IPS DF 6.9 (cell line): ENCODE measurements at regions not wholly inside any gene's neighbourhood (a gene's known extent, or its start where the extent isn't known, plus 50 kb on each side); places are given as distances from the start of the nearest gene placed in this dataset.

Experiments
- DNase-seq: peaks from one replicate; pipeline ENCODE4 v3.0.0-alpha.2; 2013; ENCODE audit warnings: low read depth, low spot score
- H3K27ac ChIP-seq: one replicate; pipeline ENCODE4 v1.5.1; 2013; ENCODE audit warnings: low read length, control low read depth
- H3K27me3 ChIP-seq: 2 replicates; pipeline ENCODE4 v1.6.1; 2013; ENCODE audit warnings: mild to moderate bottlenecking, low read length; ENCODE audit not compliant: control insufficient read depth, insufficient read depth
- H3K36me3 ChIP-seq: 2 replicates; pipeline ENCODE4 v1.6.1; 2013; ENCODE audit warnings: low read length; ENCODE audit not compliant: control insufficient read depth, insufficient read depth
- H3K4me1 ChIP-seq: 2 replicates; pipeline ENCODE4 v1.6.1; 2013; ENCODE audit warnings: low read length; ENCODE audit not compliant: control insufficient read depth, insufficient read depth
- H3K4me3 ChIP-seq: 2 replicates; pipeline ENCODE4 v1.5.1; 2013; ENCODE audit warnings: mild to moderate bottlenecking, low read length
- H3K9me3 ChIP-seq: 2 replicates; pipeline ENCODE4 v1.6.1; 2013; ENCODE audit warnings: low read length, inconsistent platforms; ENCODE audit not compliant: control insufficient read depth, insufficient read depth
- WGBS: extraction: QIAGEN DNeasy Blood & Tissue Kit; methylation state at CpG from one replicate; pipeline ENCODE4 v1.1.7; 2013; ENCODE audit warnings: mixed read lengths, missing lambda C conversion rate; ENCODE audit not compliant: insufficient read length, insufficient coverage; 5-methylcytosine and 5-hydroxymethylcytosine counted together

- no peaks in the 10 kb centered on the region for H3K9me3 ChIP-seq
- no peak for DNase-seq
- 0 out of 2 replicates have a peak, but pooled peaks cover 2% of the 10 kb centered on the region for H3K4me1 ChIP-seq
- no peak overlapping the region for H3K4me3 ChIP-seq
- WGBS, result no CpG with 5 or more reads among the region's 5 CpGs
- no peak overlapping the region for H3K27ac ChIP-seq
- no peaks in the 10 kb centered on the region for H3K36me3 ChIP-seq
- no peaks in the 10 kb centered on the region for H3K27me3 ChIP-seq
Measured at GRCh38 chr6:163780994-163781393, 366.5 kb downstream of the QKI start.

- Histone ChIP-seq H3K27me3 (no peaks in the 10 kb centered on the region), H3K9me3 (no peaks in the 10 kb centered on the region), H3K27ac (no peak overlapping the region), H3K4me3 (no peak overlapping the region), H3K36me3 (no peaks in the 10 kb centered on the region), H3K4me1 (0 out of 2 replicates have a peak, but pooled peaks cover 2% of the 10 kb centered on the region)
- WGBS, result no CpG with 5 or more reads among the region's 7 CpGs
- DNase-seq, result no peak
Measured at GRCh38 chr6:163779727-163780284, 365.3 kb downstream of the QKI start.

GRCh38 chr6:163777716-163778115 is 363.2 kb downstream of the QKI start:
- Histone ChIP-seq H3K36me3 (no peaks in the 10 kb centered on the region), H3K27me3 (no peaks in the 10 kb centered on the region), H3K27ac (no peak overlapping the region), H3K4me3 (no peak overlapping the region), H3K9me3 (no peaks in the 10 kb centered on the region), H3K4me1 (0 out of 2 replicates have a peak, but pooled peaks cover 2% of the 10 kb centered on the region)
- no peak for DNase-seq
- WGBS, result no CpG with 5 or more reads among the region's 1 CpG

- H3K36me3 ChIP-seq, result no peaks in the 10 kb centered on the region
- no peaks in the 10 kb centered on the region for H3K9me3 ChIP-seq
- no peaks in the 10 kb centered on the region for H3K4me1 ChIP-seq
- DNase-seq, result no peak
- no CpG with 5 or more reads among the region's 10 CpGs for WGBS
- H3K27ac ChIP-seq, result no peak overlapping the region
- H3K27me3 ChIP-seq, result no peaks in the 10 kb centered on the region
- no peak overlapping the region for H3K4me3 ChIP-seq
Measured at GRCh38 chr6:163776906-163777686, 362.6 kb downstream of the QKI start.

GRCh38 chr6:163776196-163776905 is 361.8 kb downstream of the QKI start:
- H3K27ac ChIP-seq, result no peak overlapping the region
- H3K4me3 ChIP-seq, result no peak overlapping the region
- no peaks in the 10 kb centered on the region for H3K36me3 ChIP-seq
- H3K9me3 ChIP-seq, result no peaks in the 10 kb centered on the region
- no CpG with 5 or more reads among the region's 5 CpGs for WGBS
- H3K27me3 ChIP-seq, result no peaks in the 10 kb centered on the region
- no peaks in the 10 kb centered on the region for H3K4me1 ChIP-seq
- no peak for DNase-seq

GRCh38 chr6:163775313-163775712 is 360.8 kb downstream of the QKI start:
- no peaks in the 10 kb centered on the region for H3K36me3 ChIP-seq
- WGBS, result no CpG with 5 or more reads among the region's 3 CpGs
- H3K4me1 ChIP-seq, result no peaks in the 10 kb centered on the region
- H3K9me3 ChIP-seq, result no peaks in the 10 kb centered on the region
- no peak overlapping the region for H3K27ac ChIP-seq
- no peaks in the 10 kb centered on the region for H3K27me3 ChIP-seq
- no peak for DNase-seq
- no peak overlapping the region for H3K4me3 ChIP-seq

GRCh38 chr6:163774485-163774884 is 360.0 kb downstream of the QKI start:
- Histone ChIP-seq H3K27ac (no peak overlapping the region), H3K9me3 (no peaks in the 10 kb centered on the region), H3K4me3 (no peak overlapping the region), H3K4me1 (no peaks in the 10 kb centered on the region), H3K27me3 (no peaks in the 10 kb centered on the region), H3K36me3 (no peaks in the 10 kb centered on the region)
- no CpG with 5 or more reads among the region's 8 CpGs for WGBS
- DNase-seq, result no peak

GRCh38 chr6:163773646-163774045 is 359.1 kb downstream of the QKI start:
- Histone ChIP-seq H3K4me1 (no peaks in the 10 kb centered on the region), H3K27me3 (no peaks in the 10 kb centered on the region), H3K27ac (no peak overlapping the region), H3K36me3 (no peaks in the 10 kb centered on the region), H3K4me3 (no peak overlapping the region), H3K9me3 (no peaks in the 10 kb centered on the region)
- no peak for DNase-seq
- WGBS, result no CpG with 5 or more reads among the region's 4 CpGs

GRCh38 chr6:163772701-163773100 is 358.2 kb downstream of the QKI start:
- Histone ChIP-seq H3K36me3 (no peaks in the 10 kb centered on the region), H3K9me3 (no peaks in the 10 kb centered on the region), H3K4me3 (no peak overlapping the region), H3K4me1 (no peaks in the 10 kb centered on the region), H3K27me3 (no peaks in the 10 kb centered on the region), H3K27ac (no peak overlapping the region)
- DNase-seq, result no peak
- no CpG with 5 or more reads among the region's 1 CpG for WGBS

- no peak for DNase-seq
- no CpG with 5 or more reads among the region's 1 CpG for WGBS
- H3K36me3 ChIP-seq, result no peaks in the 10 kb centered on the region
- no peaks in the 10 kb centered on the region for H3K4me1 ChIP-seq
- H3K27ac ChIP-seq, result no peak overlapping the region
- H3K27me3 ChIP-seq, result no peaks in the 10 kb centered on the region
- no peak overlapping the region for H3K4me3 ChIP-seq
- no peaks in the 10 kb centered on the region for H3K9me3 ChIP-seq
Measured at GRCh38 chr6:163771180-163771579, 356.7 kb downstream of the QKI start.
